Stimulated activated naive CD8-positive, alpha-beta T cell treated with anti-CD3 and anti-CD28 coated beads, Interleukin-15, Interleukin-2, amounts not matched to agents 100 U/mL and 50 U/mL, for 24 hours (primary cell): ENCODE measurements at regions not wholly inside any gene's neighbourhood (a gene's known extent, or its start where the extent isn't known, plus 50 kb on each side); places are given as distances from the start of the nearest gene placed in this dataset.

ENCODE experiments used
- ATAC-seq: fragments of 150-1000 bp; cut with Tn5 transposase; one replicate; pipeline ENCODE4 v1.10.0; 2021
- DNase-seq: peaks from one replicate; pipeline ENCODE4 v3.0.0; 2021

DNA sequence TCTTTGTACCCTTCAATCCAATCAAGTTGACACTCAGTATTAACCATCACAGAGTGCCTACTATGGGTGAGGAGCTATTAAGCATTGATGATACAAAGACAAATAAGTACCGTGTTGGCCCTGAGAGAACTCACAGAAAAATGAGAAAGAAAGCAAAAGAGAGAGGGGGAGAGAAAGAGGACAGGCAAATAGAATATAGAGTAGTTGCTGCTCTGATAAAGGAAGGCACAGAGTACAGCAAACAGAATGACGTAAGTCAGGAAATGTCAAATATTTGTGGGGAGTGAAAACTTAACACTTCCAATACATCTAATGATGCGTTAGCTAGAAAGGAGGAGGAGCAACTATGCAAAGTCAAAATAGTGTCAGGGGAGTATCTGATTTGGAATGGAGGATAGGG lies 320.6 kb upstream of the KCNH8 start:
- peak; percentile 9 for ATAC-seq
- DNase-seq: no peak

DNA sequence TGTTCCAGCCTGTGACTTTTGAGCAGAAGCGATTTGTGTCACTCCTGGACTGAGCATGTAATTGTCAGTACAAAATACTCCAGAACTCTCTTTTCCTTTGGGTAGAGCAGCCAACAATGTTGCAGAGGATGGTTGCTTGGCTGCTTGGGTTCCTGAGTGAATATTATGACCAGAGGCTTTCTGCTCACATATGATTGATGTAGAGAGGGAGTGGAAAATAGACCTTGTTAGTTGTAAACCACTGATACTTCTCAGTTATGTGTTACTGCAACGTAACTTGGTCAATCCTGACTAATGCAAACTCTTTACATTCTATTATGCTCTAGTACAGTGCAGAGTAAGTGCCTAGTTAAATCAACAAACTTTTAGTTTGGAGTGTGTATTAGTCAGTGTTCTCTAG lies 322.6 kb upstream of the KCNH8 start:
- DNase-seq (no peak), ATAC-seq (peak; percentile 47)

DNA sequence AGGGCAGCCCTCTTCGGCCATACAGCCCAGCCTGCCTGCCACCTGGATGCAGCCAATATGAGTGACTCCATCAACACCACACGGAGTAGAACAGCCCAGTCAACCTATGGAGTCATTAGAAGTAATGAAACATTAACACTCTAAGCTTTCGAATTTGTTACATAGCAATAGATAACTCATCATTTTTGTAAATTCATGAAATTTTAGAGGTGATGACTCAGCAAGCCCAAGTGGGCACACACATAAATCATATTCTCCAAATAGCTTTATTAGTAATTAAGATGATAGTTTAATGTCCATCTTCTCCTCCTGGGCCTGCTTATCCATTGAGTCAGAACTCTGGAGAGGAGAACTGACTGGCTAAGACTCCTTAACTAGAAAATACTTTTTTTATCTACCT lies 335.0 kb upstream of the KCNH8 start:
- ATAC-seq (no peak), DNase-seq (no peak)

DNA sequence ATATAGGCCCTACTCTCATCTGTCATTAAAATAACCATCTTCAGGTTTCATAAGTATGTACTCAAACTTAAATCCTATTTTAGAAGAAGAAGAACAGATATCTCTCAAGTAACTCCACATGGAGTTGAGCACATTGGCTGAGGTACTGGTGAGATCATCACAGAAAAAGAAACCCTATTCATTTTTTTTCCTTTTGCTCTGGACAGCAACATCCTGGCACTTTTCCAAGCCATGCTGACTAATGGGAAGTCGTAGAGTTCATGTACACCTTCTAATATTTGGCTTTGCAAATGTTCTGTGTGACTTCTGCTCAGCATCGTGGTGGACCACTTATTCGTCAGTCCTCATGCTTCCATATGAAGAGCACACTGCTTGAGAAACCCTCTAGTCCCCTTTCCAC lies 336.0 kb upstream of the KCNH8 start:
- ATAC-seq (no peak), DNase-seq (no peak)

DNA sequence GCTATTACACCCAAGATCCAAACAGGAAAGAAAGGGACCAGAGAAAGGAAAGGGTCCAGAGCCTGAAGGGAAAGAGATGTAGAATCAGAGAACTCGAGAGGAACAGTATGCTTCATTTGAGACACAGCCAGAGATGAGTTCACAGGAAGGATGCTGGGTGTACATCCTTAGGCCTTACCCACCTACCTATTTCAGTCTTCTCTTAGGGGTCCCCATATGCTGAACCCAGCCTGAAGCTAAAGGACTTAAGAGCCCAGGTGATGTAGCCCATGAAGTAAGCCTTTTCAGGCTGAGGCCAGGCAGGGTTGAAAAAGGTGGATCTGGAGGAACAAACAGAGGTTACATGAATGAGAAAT lies 338.0 kb upstream of the KCNH8 start:
- DNase-seq (no peak), ATAC-seq (peak; percentile 23)

DNA sequence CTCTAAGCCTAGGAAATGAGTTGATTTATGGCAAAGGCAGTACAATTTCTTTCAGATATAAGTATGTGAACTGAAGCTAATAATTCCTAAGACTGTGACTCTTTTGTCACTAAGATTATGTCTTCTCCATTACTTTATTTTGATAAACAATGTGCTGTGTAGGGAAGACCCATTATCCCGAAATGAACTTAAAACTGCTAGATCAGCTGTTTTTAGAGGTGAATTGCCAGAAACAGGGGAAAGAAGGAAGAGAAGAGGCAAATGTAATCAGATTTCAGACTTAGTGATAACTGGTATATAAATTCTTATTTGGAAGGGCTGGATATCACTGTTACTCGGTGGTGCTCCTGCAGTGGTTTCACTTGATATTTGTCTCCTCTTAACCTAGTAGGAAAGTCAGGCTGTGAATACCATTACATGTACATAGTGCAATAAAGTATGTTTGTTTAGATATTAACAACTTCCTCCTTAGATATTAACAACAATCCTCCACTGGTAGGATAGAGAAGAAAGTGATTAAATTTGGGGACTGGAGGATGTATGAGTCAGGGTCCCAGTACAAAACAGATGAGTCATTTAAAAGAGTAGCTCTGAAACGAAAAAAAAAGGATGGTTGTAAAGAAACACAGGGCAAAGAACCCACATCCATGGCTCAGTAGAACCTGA lies 338.5 kb upstream of the KCNH8 start:
- DNase-seq (no peak), ATAC-seq (peak; percentile 60)

DNA sequence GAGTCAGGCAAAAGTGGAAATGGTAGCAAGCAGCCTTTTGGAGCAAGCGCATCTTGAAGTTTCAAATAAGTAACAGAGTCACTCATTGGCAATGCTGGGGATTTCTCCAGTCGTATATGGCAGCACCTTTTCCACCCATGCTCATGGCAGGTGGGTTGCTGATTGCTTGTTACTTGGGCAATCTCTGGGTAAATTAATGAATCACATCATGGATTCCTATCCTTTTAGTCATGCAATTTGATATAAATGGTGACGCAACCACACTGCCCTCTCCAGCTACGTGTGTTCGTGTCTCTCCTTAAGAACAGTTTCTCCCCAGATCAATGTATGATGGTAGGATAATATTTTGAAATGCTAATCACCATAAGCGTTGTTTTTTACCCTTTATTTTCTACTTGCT lies 339.9 kb upstream of the KCNH8 start:
- DNase-seq (no peak), ATAC-seq (peak; percentile 20)

DNA sequence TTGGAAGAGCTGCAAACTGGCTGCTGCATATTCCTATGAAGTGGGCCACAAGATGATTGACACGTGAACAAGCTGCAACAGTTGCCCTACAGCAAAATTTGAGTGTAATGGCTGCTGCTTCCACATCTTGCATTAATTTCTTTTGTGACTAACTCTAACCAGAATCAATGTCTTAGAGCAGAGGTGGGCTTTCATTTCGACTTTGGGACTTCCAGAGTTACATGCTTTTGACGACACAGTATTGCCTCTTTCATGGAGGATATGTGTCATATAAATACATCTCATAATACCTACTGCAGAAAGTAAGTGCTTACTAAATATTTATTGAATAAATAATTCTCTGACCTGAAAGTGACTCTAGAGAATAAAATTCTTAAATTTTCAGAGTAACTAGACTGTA lies 340.7 kb upstream of the KCNH8 start:
- DNase-seq (no peak), ATAC-seq (peak; percentile 44)

DNA sequence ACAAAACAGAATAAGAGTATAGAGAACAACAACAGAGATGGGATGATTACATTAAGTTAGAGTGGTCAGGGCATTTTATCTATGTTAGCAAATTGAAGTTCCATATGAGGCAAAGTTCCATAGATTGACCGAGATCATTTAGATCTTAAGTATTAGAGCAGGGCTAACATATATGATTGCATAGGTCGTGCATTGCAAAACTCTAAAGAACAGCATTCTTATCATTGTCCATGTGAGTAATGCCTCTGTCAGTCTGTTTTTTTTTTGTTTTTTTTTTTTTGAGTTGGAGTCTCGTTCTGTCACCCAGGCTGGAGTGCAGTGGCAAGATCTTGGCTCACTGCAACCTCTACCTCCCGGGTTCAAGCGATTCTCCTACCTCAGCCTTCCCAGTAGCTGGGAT lies 341.7 kb upstream of the KCNH8 start:
- no peak for DNase-seq
- no peak for ATAC-seq

DNA sequence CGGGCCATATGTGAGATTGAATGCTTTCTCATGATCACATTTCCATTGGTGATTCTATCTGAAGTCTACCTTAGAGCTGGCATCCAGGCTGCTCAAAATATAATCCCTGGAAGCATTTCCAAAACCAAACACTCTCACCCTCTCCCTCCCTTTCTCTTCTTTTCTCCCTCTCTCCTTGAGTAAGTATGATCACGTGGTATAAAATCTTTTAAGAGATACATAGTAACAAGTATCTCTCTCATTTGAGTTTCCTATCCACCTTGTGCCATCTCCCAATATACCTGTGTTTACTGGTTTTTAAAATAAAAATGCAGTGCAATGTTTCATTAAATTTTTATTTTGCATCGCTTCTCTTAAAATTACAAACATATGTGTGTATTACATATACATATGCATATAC lies 350.9 kb upstream of the KCNH8 start:
- ATAC-seq: no peak

DNA sequence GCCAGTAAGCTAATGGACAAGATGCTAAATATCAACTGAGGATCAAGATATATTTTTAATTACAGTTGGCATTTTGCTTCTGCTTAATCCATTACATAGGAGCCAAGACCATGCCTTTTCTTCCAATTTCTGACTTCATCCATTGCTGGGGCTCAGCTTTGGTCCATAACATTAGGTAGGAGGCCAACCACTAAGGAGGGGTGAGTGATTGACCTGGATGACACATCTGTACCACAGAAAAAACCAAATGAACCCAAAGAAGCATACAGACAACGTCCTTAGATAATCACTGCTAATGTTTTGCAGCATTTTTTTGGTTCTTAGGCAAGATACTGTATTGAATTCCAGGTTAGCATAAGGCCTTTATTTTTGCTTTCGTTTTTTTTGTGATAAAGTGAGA lies 353.2 kb upstream of the KCNH8 start:
- DNase-seq (no peak), ATAC-seq (peak; percentile 32)

More for the DNA sequence above, 350.9 kb upstream of the KCNH8 start:
- DNase-seq: no peak

DNA sequence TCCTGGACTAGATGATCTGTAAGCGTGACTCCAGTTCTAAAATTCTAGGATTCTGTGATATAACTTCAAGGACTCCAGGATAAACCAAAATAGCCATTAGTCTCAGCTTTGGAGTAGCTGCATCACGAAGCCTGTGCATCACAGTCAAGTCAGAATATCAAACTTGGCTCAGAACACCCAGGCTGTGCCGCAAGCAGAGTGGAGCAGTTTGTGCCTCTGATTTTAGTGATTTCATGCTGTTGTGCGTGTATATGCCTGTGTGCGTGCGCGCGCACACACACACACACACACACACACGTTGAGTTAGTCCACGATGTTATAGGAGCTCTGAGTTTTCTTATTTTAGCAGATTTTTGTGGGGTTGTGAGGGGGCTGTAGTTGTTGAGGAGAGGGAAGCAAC lies 356.6 kb upstream of the KCNH8 start:
- ATAC-seq: no peak
- no peak for DNase-seq

DNA sequence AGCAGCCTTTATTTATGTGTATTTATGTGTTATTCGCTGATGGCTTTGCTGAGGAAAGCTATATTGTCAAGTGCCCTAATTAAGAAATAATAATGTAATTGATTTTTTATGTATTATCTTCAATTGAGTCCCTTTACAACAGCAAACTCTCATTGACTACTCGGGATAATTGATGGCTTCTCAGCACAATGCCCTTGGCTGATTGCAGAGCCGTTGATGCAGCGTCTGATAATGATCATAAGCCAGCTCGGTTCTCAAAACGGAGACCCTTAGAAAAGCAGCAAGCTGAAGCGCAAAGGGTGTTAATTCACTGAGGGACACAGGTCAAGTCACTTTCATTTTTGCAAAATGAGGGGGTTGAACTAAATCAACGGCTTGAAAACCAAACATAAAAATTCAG lies 357.1 kb upstream of the KCNH8 start:
- DNase-seq (no peak), ATAC-seq (no peak)

DNA sequence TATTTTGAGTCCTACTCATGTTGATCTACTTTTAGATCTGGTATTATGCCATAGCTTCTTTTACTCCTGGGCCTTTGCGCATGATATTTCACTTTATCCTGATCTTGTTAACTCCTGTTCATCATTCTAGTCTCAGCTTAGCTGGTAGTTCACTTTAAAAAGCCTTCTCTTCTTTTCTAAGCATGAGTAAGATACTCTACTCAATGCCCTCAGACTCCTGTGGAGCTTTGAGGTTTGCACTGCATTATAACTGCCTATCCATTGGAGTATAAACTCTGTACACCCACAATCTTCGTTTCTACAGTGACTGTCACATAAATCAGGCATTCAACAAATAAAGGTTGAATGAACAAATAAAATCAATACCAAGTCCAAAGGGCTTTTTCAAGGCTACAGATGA lies 357.9 kb upstream of the KCNH8 start:
- no peak for DNase-seq
- ATAC-seq: no peak

DNA sequence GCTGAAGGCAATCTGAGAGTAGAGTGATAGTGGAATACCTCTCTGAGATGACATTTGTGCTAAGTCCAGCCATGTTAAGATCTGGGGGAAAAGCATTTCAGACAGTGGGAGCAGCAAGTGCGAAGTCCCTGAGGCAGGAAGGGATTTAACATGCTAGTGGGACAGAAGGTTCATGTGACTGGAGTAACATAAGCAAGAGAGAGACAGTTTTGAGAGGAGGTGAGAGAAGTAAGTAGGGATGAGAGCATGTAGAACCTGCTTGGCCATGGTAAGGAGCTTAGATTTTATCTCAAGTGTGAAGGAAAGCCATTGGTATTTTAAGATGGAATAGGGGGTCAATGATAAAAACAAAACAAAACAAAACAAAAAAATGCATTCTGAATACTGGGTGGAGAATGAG lies 358.6 kb upstream of the KCNH8 start:
- DNase-seq (no peak), ATAC-seq (no peak)

DNA sequence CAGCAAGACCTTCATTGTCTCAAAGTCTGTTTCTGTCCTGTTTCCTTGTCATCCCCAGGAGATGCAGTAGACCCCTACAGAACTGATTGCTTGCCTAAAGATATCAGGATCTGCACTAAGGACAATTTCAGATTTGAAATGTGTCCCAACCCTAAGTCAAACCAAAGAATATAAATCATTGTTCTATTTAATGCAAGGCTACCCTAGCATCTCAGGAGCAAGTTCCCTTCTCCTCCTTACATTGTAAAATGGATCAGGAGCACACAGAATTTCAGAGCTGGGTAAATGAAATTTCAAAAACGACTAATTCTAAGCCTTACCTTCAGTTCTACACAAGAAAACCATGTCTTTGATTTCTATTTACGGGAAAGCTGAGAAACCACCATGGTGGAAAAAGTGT lies 360.9 kb upstream of the KCNH8 start:
- no peak for ATAC-seq

DNA sequence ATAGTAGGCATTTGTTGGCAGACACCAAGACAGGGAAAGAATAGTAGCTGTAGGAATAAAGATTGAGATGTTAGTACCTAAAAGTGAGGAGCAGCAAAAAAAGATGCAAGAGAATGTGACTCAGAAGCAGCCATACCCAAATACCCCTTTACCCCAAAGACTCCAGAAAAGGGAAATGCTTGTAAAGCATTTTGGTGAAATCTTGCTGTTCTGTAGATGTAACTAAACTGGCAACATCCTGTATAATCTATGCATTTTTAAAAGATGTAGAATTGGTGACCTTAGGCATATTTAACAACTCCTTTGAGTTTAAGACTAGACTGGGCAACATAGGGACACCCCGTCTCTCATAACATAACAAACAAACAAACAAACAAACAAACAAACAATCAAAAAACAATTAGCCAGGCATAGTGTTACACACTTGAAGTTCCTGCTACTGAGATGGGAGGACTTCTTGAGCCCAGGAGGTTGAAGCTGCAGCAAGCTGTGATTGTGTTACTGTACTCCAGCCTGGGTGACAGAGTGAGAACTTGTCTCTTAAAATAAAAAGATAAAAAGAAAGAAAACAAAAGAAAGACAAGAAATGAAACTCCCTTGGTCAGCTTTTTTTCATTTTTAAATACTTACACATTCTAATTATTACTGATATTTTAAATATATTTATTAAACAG lies 361.5 kb upstream of the KCNH8 start:
- no peak for ATAC-seq

More for the DNA sequence above, 360.9 kb upstream of the KCNH8 start:
- DNase-seq: no peak

DNA sequence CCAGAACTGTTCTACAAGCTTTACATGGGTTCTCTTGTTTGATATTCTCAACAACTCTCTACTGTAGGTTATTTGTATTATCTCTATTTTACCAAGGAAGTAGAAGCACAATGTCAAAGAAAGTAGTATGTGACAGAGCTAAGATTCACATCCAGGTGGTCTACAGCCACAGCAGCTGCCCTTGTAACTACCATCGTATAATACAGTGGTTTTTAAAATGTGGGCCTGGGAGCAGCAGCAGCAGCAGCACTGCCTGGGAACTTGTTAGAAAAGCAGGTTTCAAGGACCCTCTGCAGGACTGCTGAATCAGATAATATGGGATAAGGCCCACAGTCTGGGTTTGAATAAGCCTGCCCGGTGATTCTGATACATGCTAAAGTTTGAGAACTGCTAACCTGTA lies 357.1 kb upstream of the SATB1 start:
- ATAC-seq: no peak

More for the DNA sequence above, 361.5 kb upstream of the KCNH8 start:
- no peak for DNase-seq

DNA sequence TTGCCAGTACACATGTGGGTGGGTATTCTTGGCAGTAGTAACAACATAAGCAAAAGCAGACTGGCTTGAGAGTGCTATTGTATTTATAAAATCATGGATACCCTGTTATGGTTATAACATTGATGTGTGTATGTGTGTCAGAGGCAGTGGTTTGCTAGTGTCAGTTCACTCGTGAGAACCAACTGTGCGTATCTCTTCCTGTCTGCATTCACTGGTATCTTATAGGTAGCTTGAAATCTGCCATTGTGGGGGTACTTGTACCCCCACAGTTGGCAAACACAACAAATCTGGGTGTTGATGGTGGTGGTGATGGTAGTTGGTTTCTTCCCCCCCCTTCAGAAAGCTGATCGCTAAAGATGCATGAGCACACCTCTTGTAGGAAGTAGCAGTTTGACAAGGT lies 355.8 kb upstream of the SATB1 start:
- ATAC-seq: no peak
- DNase-seq: no peak

More for the DNA sequence above, 357.1 kb upstream of the SATB1 start:
- no peak for DNase-seq

DNA sequence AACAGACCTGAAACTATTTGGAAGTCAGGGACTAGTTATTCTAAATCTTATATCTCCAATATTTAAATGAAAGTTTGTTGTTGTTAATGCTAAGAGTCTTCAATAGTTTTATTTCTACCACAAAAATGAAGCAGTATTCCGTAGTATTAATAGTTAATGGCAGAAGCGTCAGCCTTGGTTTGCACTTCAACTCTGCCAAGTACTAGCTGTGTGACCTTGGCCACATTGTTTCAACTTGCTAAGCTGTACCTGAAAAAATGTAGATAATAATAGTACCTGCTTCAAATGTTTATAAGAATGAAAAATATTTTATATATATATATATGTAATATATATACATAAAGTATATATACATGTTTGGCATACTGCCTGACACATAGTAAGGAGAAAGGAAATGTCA lies 354.6 kb upstream of the SATB1 start:
- no peak for ATAC-seq
- no peak for DNase-seq

DNA sequence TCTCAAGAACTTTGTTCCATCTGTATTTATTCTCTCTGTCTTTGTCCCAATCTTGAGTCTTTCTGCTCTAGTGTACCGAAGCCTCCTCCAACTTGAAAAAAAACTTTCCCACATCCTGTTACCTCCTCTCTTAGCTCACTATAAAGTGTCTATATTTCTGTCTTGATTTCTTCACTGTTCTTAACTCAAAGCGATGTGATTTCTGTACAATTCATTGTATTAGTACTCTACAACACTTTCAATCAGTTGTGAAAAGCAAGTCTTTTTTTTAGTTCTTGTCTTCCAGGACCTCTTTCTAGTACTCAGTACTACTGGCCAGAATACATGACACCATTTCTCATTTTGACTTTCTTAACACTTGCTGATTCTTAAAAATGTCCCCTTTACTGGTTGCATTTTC lies 353.5 kb upstream of the SATB1 start:
- DNase-seq: no peak
- no peak for ATAC-seq

DNA sequence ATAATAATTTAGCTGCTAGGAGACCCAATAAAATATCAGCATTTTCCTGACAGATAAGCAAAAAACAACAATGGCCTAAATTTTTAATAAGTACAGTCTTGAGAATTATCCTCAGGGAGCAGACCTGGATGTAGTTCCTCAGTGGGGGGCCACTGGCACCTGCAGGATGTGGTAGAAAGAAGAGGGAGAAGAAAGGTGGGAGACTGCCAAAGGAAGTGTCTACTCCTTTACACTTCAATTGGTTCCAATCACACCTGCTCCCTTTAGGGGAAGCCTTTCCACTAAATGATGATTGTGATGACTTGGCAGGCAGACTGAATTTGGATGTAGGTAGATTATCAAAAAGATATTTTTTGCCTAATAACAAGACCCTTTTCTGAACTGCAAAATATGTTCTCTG lies 353.0 kb upstream of the SATB1 start:
- ATAC-seq: no peak

DNA sequence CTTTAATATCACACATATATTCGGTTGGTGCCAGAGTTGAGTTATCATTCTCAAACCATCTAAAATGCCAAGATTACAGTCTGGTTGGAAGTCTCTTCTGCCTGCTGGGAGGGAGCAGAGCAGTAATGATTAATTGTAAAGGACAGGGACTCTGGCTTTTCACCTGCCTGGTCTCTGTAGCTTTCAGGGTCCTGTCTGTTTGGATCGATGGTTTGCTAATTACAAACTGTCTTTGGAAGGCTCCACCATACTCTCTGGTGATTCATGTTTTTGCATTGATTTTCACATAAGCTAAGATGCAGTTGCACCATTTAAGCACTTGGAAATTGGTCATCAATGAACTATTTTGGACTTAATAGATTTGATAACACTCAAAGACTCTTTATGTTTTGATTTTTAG lies 350.4 kb upstream of the SATB1 start:
- DNase-seq (no peak), ATAC-seq (no peak)

More for the DNA sequence above, 353.0 kb upstream of the SATB1 start:
- DNase-seq: no peak

DNA sequence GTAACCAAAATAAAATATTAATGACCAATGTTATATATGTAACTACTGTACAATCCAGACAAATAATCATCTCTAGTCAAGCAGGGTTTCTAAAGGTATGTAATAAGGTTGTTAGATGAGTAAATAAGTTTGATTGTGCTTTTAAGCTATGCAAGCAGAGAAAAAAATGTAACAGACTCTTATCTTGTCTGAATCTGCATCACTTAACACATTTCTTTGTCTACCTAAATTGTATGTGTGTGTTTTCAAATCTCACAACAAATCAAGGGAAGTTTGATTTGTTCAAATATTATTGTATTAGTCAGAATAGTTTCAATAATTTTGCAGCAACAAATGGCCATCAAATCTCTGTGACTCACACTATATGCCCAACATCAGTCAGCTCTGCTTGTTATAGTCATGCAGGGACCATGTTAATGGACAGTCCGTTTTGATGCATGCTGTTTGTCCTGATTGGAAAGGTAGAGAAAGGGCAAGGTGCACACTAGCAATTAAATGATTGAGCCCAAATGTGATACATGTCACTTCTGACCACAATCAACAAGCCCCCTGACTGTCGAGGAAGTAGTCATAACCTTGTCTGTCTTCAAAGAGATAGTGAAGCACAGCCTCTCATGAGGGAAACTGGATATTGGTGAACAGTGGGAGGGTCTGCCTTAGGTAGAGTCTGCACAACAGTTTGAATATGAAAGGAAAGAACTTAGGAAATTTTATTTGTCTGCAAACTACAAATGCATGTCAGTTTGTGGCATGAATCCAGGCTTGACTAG lies 349.4 kb upstream of the SATB1 start:
- DNase-seq: no peak
- no peak for ATAC-seq
